Sigmoid colon (tissue), 6 donors: ENCODE measurements at regions not wholly inside any gene's neighbourhood (a gene's known extent, or its start where the extent isn't known, plus 50 kb on each side); places are given as distances from the start of the nearest gene placed in this dataset.
"Not testable (repeated sequence)": the region's sequence is repeated elsewhere in the genome, so short reads cannot be mapped to it uniquely, and the experiment has no call there.

ENCODE experiments used
- DNase-seq: peaks from one replicate; pipeline ENCODE4 v3.0.0-alpha.2; 2019
- H3K27ac ChIP-seq, 4 donors: fragments of 200-600 bp; sonication (generic); one replicate each; pipeline ENCODE4 v1.5.1; 2016 to 2019; ENCODE audit warnings: mild to moderate bottlenecking in 1 of 4
- H3K27me3 ChIP-seq, 3 donors: fragments of 200-600 bp; sonication (generic); one replicate each; pipeline ENCODE4 v1.5.1; 2019; ENCODE audit warnings: mild to moderate bottlenecking in 1 of 3
- H3K36me3 ChIP-seq, 4 donors: fragments of 200-600 bp; sonication (generic); one replicate each; pipeline ENCODE4 v1.5.1; 2016 to 2019
- H3K4me1 ChIP-seq, 4 donors: fragments of 200-600 bp; sonication (generic); one replicate each; pipeline ENCODE4 v1.5.1; 2017 to 2019
- H3K4me3 ChIP-seq, 4 donors: fragments of 200-600 bp; sonication (generic); one replicate each; pipeline ENCODE4 v1.5.1; 2017 to 2019; ENCODE audit warnings: mild to moderate bottlenecking in 2 of 4, moderate library complexity in 1 of 4
- H3K9me3 ChIP-seq, 4 donors: fragments of 200-600 bp in 3 of 4; sonication (generic) in 3 of 4; one replicate each; pipeline versions ENCODE4 v1.5.1 to v1.6.1; 2013 to 2019
- CTCF ChIP-seq, 4 experiments: fragments of 450-650 bp in 3 of 4; fragments of 200-600 bp in 1 of 4; IDR thresholded peaks; one replicate each; pipeline ENCODE4 v1.5.1; 2016 to 2019; ENCODE audit warnings: antibody characterized with exemption in 4 of 4, mild to moderate bottlenecking in 3 of 4, moderate library complexity in 2 of 4
- EP300 ChIP-seq, 4 donors: sonication (generic); formaldehyde crosslinking; IDR thresholded peaks; one replicate each; pipeline ENCODE4 v1.6.1; 2017; ENCODE audit warnings: antibody characterized with exemption in 4 of 4
- POLR2A ChIP-seq, 2 donors: fragments of 450-650 bp; IDR thresholded peaks; one replicate each; pipeline ENCODE4 v1.6.1; 2016; ENCODE audit warnings: antibody characterized with exemption in 2 of 2, mild to moderate bottlenecking in 2 of 2, moderate library complexity in 2 of 2
- POLR2AphosphoS5 ChIP-seq, 4 donors: sonication (generic); formaldehyde crosslinking; IDR thresholded peaks; one replicate each; pipeline ENCODE4 v1.6.1; 2017; ENCODE audit warnings: antibody characterized with exemption in 4 of 4
- WGBS, 2 donors: extraction: QIAGEN DNeasy Blood & Tissue Kit; methylation state at CpG; one replicate each; pipeline ENCODE4 v1.1.7; 2013; 5-methylcytosine and 5-hydroxymethylcytosine counted together
- intact Hi-C: fragments of 100-400 bp; cut with DNase I; formaldehyde crosslinking; loops from one replicate; pipeline ENCODE4 v1.15.1; 2023
- donor health status: healthy with polysubstance abuse.
- donor health status: healthy.

GRCh38 chrX:63417649-63418048 lies 66.5 kb upstream of the SPIN4 start:
- Histone ChIP-seq H3K27me3 (no peaks in the 10 kb centered on the region), H3K36me3 (no peaks in the 10 kb centered on the region), H3K9me3 (no peaks in the 10 kb centered on the region), H3K4me1 (no peaks in the 10 kb centered on the region), H3K27ac (no peak overlapping the region), H3K4me3 (no peak overlapping the region)
- WGBS, 2 donors, result 94 to 98% methylated on average over 4 of the region's 4 CpGs
- DNase-seq, result no peak
- intact Hi-C loops, result no loop called here
- TF ChIP-seq POLR2AphosphoS5 (IDR thresholded peaks at IDR 0.05), result no peak
- no peak for TF ChIP-seq EP300 (IDR thresholded peaks at IDR 0.05)
- TF ChIP-seq POLR2A (IDR thresholded peaks at IDR 0.05), result no peak
- no peak for TF ChIP-seq CTCF (IDR thresholded peaks at IDR 0.05)

- intact Hi-C loops, H3K27ac ChIP-seq, H3K36me3 ChIP-seq, H3K4me1 ChIP-seq, H3K4me3 ChIP-seq, H3K9me3 ChIP-seq, DNase-seq, H3K27me3 ChIP-seq: not testable (repeated sequence)
- 94 to 96% methylated on average over 7 of the region's 7 CpGs for WGBS, 2 donors
These were observed 58.8 kb upstream of the SPIN4 start for GRCh38 chrX:63409934-63410333.

- H3K4me3 ChIP-seq, result no peak overlapping the region
- no peak for DNase-seq
- H3K4me1 ChIP-seq, result no peaks in the 10 kb centered on the region
- 61 to 71% methylated on average over 1 of the region's 1 CpG for WGBS, 2 donors
- no peaks in the 10 kb centered on the region for H3K36me3 ChIP-seq
- TF ChIP-seq CTCF (IDR thresholded peaks at IDR 0.05) (no peak), POLR2AphosphoS5 (IDR thresholded peaks at IDR 0.05) (no peak), POLR2A (IDR thresholded peaks at IDR 0.05) (no peak), EP300 (IDR thresholded peaks at IDR 0.05) (no peak)
- no peaks in the 10 kb centered on the region for H3K9me3 ChIP-seq
- intact Hi-C loops, result no loop called here
- no peaks in the 10 kb centered on the region for H3K27me3 ChIP-seq
- H3K27ac ChIP-seq, result no peak overlapping the region
These were observed 56.9 kb upstream of the SPIN4 start for GRCh38 chrX:63408050-63408449.

- TF ChIP-seq EP300 (IDR thresholded peaks at IDR 0.05) (no peak), POLR2AphosphoS5 (IDR thresholded peaks at IDR 0.05) (no peak), CTCF (IDR thresholded peaks at IDR 0.05) (no peak), POLR2A (IDR thresholded peaks at IDR 0.05) (no peak)
- 89 to 97% methylated on average over 1 of the region's 1 CpG for WGBS, 2 donors
- no peak for DNase-seq
- no peaks in the 10 kb centered on the region for H3K4me1 ChIP-seq
- no peak overlapping the region for H3K4me3 ChIP-seq
- H3K27ac ChIP-seq, result no peak overlapping the region
- H3K36me3 ChIP-seq, result no peaks in the 10 kb centered on the region
- intact Hi-C loops, result no loop called here
- no peaks in the 10 kb centered on the region for H3K9me3 ChIP-seq
- H3K27me3 ChIP-seq, result no peaks in the 10 kb centered on the region
These were observed 53.2 kb upstream of the SPIN4 start for GRCh38 chrX:63404332-63404731.

GRCh38 chrX:63402106-63402505 lies 51.0 kb upstream of the SPIN4 start:
- intact Hi-C loops, result no loop called here
- no peak overlapping the region for H3K27ac ChIP-seq
- H3K4me3 ChIP-seq, result no peak overlapping the region
- H3K36me3 ChIP-seq, result no peaks in the 10 kb centered on the region
- WGBS, 2 donors, result 89 to 92% methylated on average over 2 of the region's 2 CpGs
- no peak for DNase-seq
- TF ChIP-seq EP300 (IDR thresholded peaks at IDR 0.05) (no peak), POLR2A (IDR thresholded peaks at IDR 0.05) (no peak), POLR2AphosphoS5 (IDR thresholded peaks at IDR 0.05) (no peak), CTCF (IDR thresholded peaks at IDR 0.05) (no peak)
- H3K27me3 ChIP-seq, result no peaks in the 10 kb centered on the region
- no peaks in the 10 kb centered on the region for H3K4me1 ChIP-seq
- H3K9me3 ChIP-seq, result no peaks in the 10 kb centered on the region
